DMS53 (cell line): ENCODE measurements at regions not wholly inside any gene's neighbourhood (a gene's known extent, or its start where the extent isn't known, plus 50 kb on each side); places are given as distances from the start of the nearest gene placed in this dataset.

Experiments
- DNase-seq: peaks from one replicate; lab custom pipeline; 2025; lab: John Stamatoyannopoulos, UW

GRCh38 chr18:58805467-58806187 is 59.0 kb upstream of the ZNF532 start:
- DNase-seq = no peak

- DNase-seq = no peak
Measured at GRCh38 chr18:58806826-58807714, 57.6 kb upstream of the ZNF532 start.

GRCh38 chr18:58807766-58808165 is 56.9 kb upstream of the ZNF532 start:
- peak; percentile 63 for DNase-seq

DNA sequence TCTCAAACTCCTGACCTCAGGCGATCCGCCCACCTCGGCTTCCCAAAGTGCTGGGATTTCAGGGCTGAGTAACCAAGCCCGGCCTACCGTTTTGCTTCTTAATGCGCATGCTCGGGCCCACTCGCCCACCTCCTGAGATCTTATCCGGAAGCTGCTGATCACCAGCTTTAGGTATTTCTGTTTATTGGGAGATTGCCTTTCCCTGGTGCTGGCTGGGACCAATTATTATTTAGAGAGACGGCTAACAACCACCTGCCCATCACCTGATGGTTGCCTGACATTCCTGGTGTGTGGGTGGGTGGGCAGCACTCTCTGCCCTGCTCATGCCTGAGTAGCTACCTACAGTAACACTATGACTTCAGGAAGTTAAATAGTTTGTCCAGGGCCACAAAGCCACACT is 56.3 kb upstream of the ZNF532 start:
- no peak for DNase-seq

DNA sequence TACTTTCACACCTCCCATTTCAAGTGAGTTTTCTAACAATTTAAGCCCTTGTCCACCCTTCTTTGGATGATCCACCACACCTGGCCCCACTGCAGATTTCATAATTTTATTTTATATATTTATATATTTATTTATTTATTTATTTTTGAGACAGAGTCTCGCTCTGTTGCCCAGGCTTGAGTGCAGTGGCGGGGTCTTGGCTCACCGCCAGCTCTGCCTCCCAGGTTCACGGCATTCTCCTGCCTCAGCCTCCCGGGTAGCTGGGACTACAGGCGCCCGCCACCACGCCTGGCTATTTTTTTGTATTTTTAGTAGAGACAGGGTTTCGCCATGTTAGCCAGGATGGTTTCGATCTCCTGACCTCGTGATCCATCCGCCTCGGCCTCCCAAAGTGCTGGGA is 52.8 kb upstream of the ZNF532 start:
- peak; percentile 95 for DNase-seq

DNA sequence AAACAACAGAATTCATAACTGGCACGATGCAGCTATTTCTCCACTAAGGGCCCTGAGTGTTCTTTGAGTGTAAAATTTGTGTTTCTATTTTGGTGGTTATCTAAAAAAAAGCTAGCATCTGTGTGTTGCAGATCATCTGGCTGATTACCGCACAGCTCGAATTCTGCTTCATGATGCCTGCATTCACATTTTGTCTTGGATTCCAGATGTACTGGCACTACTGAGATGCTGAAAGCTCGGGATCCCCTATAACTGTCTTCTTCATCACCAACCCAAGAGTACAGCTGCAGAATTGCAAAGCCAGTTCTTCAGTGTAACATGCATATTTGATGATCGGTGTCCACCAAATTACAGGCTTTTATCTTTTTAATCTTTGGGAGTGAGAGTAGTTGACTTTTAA is 51.6 kb upstream of the ZNF532 start:
- DNase-seq = no peak

DNA sequence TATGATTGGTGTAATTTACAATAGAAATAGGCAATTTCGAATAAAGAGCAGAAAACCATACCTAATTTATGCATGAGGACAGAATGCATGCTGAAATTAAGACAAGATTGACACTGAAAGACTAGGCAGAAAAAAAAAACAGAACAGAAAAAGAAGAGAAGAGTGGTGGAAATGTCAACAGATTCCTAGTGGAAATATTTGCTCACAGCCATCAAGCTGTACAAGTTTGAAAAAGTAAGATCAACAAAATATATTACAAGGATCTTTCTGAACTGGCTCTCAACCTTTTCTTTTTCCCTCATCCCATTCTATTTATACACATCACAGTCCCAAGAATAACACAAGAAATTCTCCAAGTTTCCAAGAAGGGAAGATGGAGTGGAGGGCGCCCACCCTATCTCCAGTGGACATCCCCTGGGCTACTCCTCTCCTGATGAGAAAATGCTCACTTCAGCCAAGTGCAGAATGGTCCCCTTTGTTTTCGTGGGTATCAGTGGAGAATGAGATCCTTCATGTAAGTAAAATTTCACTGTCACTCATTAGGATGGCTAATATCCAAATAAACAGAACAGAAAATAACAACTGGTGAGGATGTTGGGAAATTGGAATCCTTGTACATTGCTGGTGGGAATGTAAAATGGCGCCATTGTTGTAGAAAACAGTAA is 51.0 kb upstream of the ZNF532 start:
- DNase-seq = no peak

DNA sequence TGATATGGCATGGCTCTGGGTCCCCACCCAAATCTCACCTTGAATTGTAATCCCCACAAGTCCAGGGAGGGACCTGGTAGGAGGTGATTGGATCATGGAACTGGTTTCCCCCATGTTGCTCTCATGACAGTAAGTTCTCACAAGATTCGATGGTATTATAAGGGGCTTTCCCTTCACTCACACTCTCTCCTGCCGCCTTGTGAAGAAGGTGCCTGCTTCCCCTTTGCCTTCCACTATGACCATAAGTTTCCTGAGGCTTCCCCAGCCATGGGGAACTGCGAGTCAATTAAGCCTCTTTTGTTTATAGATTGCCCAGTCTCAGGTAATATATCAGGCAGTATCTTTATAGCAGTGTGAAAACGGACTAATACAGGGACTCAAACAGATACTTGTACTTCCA is 50.4 kb upstream of the ZNF532 start:
- no peak for DNase-seq
